Esophagus muscularis mucosa (tissue), 4 donors: ENCODE measurements at regions not wholly inside any gene's neighbourhood (a gene's known extent, or its start where the extent isn't known, plus 50 kb on each side); places are given as distances from the start of the nearest gene placed in this dataset.

Source experiments
- DNase-seq: peaks from one replicate; pipeline ENCODE4 v3.0.0-alpha.2; 2017; ENCODE audit errors: extremely low spot score
- H3K27ac ChIP-seq, 4 donors: fragments of 200-600 bp; sonication (generic); replicated peaks in 1 of 4; 1 replicate in 3 of 4; 2 replicates in 1 of 4; pipeline ENCODE4 v1.5.1; 2016 to 2019; ENCODE audit warnings: mild to moderate bottlenecking in 1 of 4
- H3K27me3 ChIP-seq, 4 donors: fragments of 200-600 bp; sonication (generic); one replicate each; pipeline versions ENCODE4 v1.5.1 to v1.6.0; 2016 to 2019
- H3K36me3 ChIP-seq, 4 donors: fragments of 200-600 bp; sonication (generic); one replicate each; pipeline ENCODE4 v1.5.1; 2016 to 2019
- H3K4me1 ChIP-seq, 4 donors: fragments of 200-600 bp; sonication (generic); one replicate each; pipeline ENCODE4 v1.5.1; 2016 to 2019
- H3K4me3 ChIP-seq, 4 donors: fragments of 200-600 bp; sonication (generic); 1 replicate in 2 of 4; 2 replicates in 2 of 4; pipeline ENCODE4 v1.5.1; 2016 to 2019; ENCODE audit warnings: mild to moderate bottlenecking in 4 of 4, moderate library complexity in 1 of 4
- H3K9me3 ChIP-seq, 4 donors: fragments of 200-600 bp; sonication (generic); 1 replicate in 3 of 4; 2 replicates in 1 of 4; pipeline ENCODE4 v1.5.1; 2016 to 2019
- EP300 ChIP-seq: sonication (generic); formaldehyde crosslinking; IDR thresholded peaks from one replicate; pipeline ENCODE4 v1.6.1; 2017; ENCODE audit warnings: antibody characterized with exemption
- POLR2A ChIP-seq: fragments of 450-650 bp; IDR thresholded peaks from one replicate; pipeline ENCODE4 v1.6.1; 2017; ENCODE audit warnings: antibody characterized with exemption, moderate library complexity, mild to moderate bottlenecking, low read depth
- POLR2AphosphoS5 ChIP-seq, 2 donors: sonication (generic); formaldehyde crosslinking; IDR thresholded peaks; one replicate each; pipeline ENCODE4 v1.6.1; 2017; ENCODE audit warnings: antibody characterized with exemption in 2 of 2
- WGBS: methylation state at CpG from one replicate; pipeline ENCODE4 v1.1.5; 2018; 5-methylcytosine and 5-hydroxymethylcytosine counted together
- intact Hi-C: fragments of 100-400 bp; cut with DNase I; formaldehyde crosslinking; loops from one replicate; pipeline ENCODE4 v1.15.1; 2023
- TF ChIP-seq, protein P1 (sequence below), 3 experiments: fragments of 200-600 bp in 2 of 3; fragments of 450-650 bp in 1 of 3; sonication (generic) in 2 of 3; IDR thresholded peaks; one replicate each; pipeline ENCODE4 v1.5.1; 2017 to 2019; ENCODE audit warnings: antibody characterized with exemption in 3 of 3, mild to moderate bottlenecking in 2 of 3, moderate library complexity in 1 of 3

DNA sequence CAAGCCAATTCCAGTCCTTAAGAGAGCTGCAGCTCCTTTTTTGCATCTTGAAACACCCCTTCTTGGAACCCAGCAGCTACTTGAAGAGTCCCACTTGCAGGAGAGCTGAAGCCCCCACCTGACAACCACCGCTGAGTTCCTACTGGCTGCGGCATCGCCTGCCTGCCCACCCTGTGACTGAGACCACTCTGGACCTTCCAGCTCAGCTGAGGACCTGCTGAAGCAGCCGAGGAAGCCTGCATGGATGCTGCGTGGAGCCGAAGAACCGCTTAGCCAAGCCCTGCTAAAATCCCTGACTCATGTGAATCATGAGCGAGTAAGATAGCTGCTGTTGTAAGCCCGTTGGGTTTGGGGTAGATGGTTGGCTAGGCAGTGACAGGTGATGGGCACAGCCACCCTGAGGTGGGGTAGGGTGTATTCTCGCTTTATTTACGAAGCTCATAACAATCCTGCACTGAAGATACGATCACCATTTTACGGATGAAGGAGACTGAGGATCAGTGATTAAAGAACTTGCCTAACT lies 78.4 kb downstream of the INHBB start:
- Histone ChIP-seq H3K27ac (no peak overlapping the region), H3K4me3 (no peak overlapping the region), H3K9me3 (no peaks in the 10 kb centered on the region), H3K27me3 (peaks cover 0 to 28% (median 0%) of the 10 kb centered on the region in 4 donors), H3K36me3 (no peaks in the 10 kb centered on the region), H3K4me1 (no peaks in the 10 kb centered on the region)
- 85% methylated on average over 9 of the region's 13 CpGs for WGBS
- TF ChIP-seq POLR2AphosphoS5 (IDR thresholded peaks at IDR 0.05) (no peak), EP300 (no peak), POLR2A (no peak)
- TF ChIP-seq, protein P1, sequence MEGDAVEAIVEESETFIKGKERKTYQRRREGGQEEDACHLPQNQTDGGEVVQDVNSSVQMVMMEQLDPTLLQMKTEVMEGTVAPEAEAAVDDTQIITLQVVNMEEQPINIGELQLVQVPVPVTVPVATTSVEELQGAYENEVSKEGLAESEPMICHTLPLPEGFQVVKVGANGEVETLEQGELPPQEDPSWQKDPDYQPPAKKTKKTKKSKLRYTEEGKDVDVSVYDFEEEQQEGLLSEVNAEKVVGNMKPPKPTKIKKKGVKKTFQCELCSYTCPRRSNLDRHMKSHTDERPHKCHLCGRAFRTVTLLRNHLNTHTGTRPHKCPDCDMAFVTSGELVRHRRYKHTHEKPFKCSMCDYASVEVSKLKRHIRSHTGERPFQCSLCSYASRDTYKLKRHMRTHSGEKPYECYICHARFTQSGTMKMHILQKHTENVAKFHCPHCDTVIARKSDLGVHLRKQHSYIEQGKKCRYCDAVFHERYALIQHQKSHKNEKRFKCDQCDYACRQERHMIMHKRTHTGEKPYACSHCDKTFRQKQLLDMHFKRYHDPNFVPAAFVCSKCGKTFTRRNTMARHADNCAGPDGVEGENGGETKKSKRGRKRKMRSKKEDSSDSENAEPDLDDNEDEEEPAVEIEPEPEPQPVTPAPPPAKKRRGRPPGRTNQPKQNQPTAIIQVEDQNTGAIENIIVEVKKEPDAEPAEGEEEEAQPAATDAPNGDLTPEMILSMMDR (IDR thresholded peaks at IDR 0.05), result no peak
- no peak for DNase-seq
- intact Hi-C loops, result no loop called here

DNA sequence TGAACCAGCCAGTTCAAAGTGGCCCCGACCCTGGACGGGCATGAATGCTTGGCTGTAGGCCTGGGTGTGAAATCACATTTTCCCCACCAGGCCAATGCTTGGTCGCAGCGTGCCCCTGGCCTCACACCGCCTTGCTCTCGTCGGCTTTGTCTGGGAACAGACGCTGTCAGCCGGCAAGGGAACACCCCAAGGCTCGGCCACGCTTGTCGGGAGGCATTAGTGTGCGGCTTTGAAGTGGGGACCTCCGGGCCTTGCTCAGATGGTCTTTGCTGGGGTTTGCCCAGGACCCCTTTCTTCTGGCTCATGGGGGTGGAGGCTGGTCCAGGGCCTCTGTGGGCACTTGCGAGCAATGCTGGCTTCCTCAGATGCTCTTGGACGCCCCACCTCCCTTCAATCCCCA lies 79.1 kb downstream of the INHBB start:
- H3K27ac ChIP-seq, result no peak overlapping the region
- no peak overlapping the region for H3K4me3 ChIP-seq
- DNase-seq, result no peak
- H3K9me3 ChIP-seq, result no peaks in the 10 kb centered on the region
- H3K36me3 ChIP-seq, result no peaks in the 10 kb centered on the region
- H3K27me3 ChIP-seq, result peaks cover 0 to 28% (median 0%) of the 10 kb centered on the region in 4 donors
- no peak for TF ChIP-seq POLR2AphosphoS5 (IDR thresholded peaks at IDR 0.05)
- TF ChIP-seq EP300, result no peak
- H3K4me1 ChIP-seq, result no peaks in the 10 kb centered on the region
- intact Hi-C loops, result no loop called here
- WGBS, result 87% methylated on average over 5 of the region's 16 CpGs

GRCh38 chr2:120428748-120429147 lies 82.8 kb downstream of the INHBB start:
- Histone ChIP-seq H3K4me1 (no peaks in the 10 kb centered on the region), H3K9me3 (no peaks in the 10 kb centered on the region), H3K27ac (no peak overlapping the region), H3K27me3 (peaks cover 0 to 15% (median 0%) of the 10 kb centered on the region in 4 donors), H3K4me3 (no peak overlapping the region), H3K36me3 (no peaks in the 10 kb centered on the region)
- no peak for DNase-seq
- intact Hi-C loops, result no loop called here
- 88% methylated on average over 6 of the region's 6 CpGs for WGBS
- TF ChIP-seq EP300, result no peak
- TF ChIP-seq, protein P1 (IDR thresholded peaks at IDR 0.05), result no peak
- no peak for TF ChIP-seq POLR2AphosphoS5 (IDR thresholded peaks at IDR 0.05)
- TF ChIP-seq POLR2A, result no peak

GRCh38 chr2:120429586-120430500 lies 83.9 kb downstream of the INHBB start:
- 87% methylated on average over 8 of the region's 8 CpGs for WGBS
- H3K9me3 ChIP-seq, result no peaks in the 10 kb centered on the region
- peaks cover 0 to 15% (median 0%) of the 10 kb centered on the region in 4 donors for H3K27me3 ChIP-seq
- H3K27ac ChIP-seq, result no peak overlapping the region
- no peaks in the 10 kb centered on the region for H3K4me1 ChIP-seq
- intact Hi-C loops, result no loop called here
- no peak for TF ChIP-seq EP300
- TF ChIP-seq, protein P1 (IDR thresholded peaks at IDR 0.05), result no peak
- no peak for TF ChIP-seq POLR2A
- no peak for TF ChIP-seq POLR2AphosphoS5 (IDR thresholded peaks at IDR 0.05)
- H3K36me3 ChIP-seq, result no peaks in the 10 kb centered on the region
- no peak for DNase-seq
- no peak overlapping the region for H3K4me3 ChIP-seq

GRCh38 chr2:120430501-120430830 lies 84.5 kb downstream of the INHBB start:
- intact Hi-C loops, result no loop called here
- no peak for DNase-seq
- Histone ChIP-seq H3K27ac (no peak overlapping the region), H3K4me1 (no peaks in the 10 kb centered on the region), H3K36me3 (no peaks in the 10 kb centered on the region), H3K27me3 (peaks cover 0 to 15% (median 0%) of the 10 kb centered on the region in 4 donors), H3K4me3 (no peak overlapping the region), H3K9me3 (no peaks in the 10 kb centered on the region)
- TF ChIP-seq, protein P1 (IDR thresholded peaks at IDR 0.05), result no peak
- TF ChIP-seq POLR2AphosphoS5 (IDR thresholded peaks at IDR 0.05), result no peak
- TF ChIP-seq POLR2A, result no peak
- TF ChIP-seq EP300, result no peak
- 90% methylated on average over 3 of the region's 5 CpGs for WGBS
